Suppressor macrophage treated with lipopolysaccharide for 1 hour (primary cell): ENCODE measurements at regions not wholly inside any gene's neighbourhood (a gene's known extent, or its start where the extent isn't known, plus 50 kb on each side); places are given as distances from the start of the nearest gene placed in this dataset.
"Not testable (repeated sequence)": the region's sequence is repeated elsewhere in the genome, so short reads cannot be mapped to it uniquely, and the experiment has no call there.

Experiments
- DNase-seq, 3 donors: peaks; one replicate each; pipeline ENCODE4 v3.0.0-alpha.2; 2020 to 2022

GRCh38 chr12:69131077-69131476, 108.3 kb upstream of the CPSF6 start:
- DNase-seq: no peak

DNA sequence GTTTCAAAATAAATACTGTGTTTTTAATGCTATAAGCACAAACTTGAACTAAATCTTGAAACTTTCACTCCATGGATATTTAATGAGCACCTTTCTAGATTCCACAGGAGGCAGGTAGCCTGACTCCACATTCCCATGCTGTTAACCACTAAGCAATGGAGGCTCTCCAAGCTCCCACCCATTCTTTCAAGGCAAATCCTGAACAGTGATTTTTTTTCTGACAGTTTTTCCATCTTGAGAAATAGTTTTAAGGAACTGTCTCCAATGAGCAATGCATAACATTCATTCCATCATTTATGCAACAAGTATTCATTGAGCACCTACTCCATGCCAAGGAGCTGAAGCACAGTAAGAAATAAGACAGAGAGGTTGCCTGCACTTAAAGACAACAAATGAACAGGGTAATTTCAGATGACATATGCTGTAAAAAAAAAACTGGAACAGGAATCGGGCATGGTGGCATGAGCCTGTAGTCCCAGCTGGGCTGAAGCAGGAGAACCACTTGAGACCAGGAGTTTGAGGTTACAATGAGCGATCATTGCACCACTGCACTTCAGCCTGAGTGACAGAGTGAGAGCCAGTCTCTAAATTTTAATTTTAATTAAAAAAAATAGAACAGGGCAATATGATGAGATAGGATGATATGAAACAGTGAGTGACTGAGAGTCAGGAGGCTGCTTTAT, 102.3 kb upstream of the CPSF6 start:
- no peak for DNase-seq

DNA sequence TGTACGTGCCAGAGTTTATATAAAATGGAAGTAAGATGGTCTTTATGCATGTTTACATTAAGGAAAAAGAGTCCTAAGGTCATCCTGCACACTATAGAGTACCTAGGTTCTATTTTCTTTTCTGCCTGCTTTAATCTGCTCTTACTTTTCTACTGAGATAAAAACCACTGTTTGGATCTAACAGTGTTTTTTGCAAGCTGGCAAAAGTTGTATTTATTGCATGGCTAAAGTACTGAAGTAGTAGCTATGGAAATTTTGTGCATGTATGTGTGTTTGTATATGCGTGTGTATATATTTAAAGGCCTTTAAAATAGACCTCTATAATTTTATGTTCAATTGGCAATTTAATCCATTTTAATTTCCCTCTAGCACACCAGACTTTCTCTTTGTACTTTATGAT, 98.3 kb upstream of the CPSF6 start:
- DNase-seq: no peak

DNA sequence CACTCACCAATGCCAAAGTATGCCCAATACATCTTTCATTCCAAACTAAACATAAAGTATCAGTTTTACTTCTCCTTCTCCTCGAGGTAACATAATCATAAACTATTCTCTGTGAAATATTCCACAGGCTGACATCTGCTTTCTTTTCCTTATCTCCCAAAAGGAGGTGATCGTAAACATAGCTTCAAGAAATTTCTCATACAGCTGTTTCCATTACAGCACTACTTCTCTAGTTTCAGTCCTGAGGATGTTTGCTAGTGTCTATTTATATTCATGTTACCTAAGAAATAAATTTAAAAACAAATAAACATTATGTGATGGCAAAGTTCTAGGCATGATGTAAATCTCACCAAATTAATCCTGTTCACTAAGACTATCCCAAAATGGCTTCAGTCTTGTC, 90.1 kb upstream of the CPSF6 start:
- DNase-seq: no peak

DNA sequence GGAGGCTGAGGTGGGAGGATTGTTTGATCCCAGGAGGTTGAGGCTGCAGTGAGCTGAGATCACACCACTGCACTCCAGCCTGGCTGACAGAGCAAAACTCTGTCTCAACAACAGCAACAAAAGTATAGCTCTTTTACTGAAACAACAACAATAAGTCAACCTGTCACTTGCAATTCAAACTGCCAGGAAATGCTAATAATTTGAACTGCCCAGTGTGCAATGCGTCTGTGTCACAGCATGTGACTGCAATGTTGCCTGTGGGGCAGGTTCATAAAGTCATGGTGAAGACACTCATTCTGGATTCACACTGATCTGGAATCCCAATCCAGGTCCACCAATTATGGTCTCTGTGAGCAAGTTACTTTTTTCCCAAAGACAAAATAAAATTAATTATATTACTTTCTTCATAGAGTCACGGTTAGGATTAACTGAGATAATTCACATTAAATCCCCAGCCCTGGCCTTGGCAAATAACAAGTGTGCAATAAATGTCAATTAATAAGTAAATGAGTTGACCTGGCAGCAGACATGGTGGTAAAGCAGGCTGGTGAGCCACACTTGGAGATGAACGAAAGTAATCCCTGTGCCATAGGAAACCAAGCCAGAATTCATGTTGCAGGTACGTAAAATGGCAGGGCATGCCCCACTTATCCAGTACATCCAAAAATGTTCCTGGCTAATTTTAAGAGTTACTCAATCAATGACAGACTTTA, 89.1 kb upstream of the CPSF6 start:
- DNase-seq: no peak

- DNase-seq: no peak
Observed at GRCh38 chr12:69150796-69151127, 88.6 kb upstream of the CPSF6 start.

- no peak for DNase-seq
Observed at GRCh38 chr12:69151254-69151764, 88.1 kb upstream of the CPSF6 start.

GRCh38 chr12:69154585-69155363, 84.6 kb upstream of the CPSF6 start:
- peak; percentile 82 to 88 (median 84) for DNase-seq

- DNase-seq: peak; percentile 87 to 95 (median 93)
Observed at GRCh38 chr12:69157023-69157655, 82.2 kb upstream of the CPSF6 start.

- DNase-seq: peak in 1 of 3 donors; percentile 4
Observed at GRCh38 chr12:69161829-69162228, 77.5 kb upstream of the CPSF6 start.

DNA sequence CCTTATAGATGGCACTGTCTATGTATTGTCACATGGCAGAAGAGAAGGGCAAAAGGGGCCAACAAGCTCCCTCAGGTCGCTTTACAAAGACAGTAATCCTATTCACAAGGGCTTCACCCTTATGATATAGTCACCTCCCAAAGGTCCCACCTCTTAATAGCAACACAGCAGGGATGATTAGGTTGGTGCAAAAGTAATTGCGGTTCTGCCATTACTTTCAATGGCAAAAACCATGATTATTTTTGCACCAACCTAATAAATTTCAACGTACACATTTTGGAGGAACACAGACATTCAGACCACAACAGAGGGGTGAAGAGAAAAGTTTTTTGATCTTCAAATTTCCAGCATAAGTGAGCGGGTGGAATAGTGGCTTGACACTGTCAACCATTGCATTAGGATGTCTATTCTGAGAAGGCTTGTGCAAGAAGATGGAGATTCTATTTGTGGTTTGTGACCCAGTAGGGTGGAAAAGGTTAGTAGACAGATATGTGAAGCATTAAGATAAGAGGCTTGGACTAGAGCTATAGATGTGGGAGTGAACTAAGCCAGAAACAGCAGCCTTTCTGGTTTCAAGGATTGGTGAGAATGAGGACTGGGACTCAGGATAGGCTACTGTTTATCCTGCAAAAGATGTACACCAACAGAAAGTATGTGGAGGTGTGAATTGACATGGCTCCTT, 75.5 kb upstream of the CPSF6 start:
- DNase-seq: no peak

GRCh38 chr12:69167648-69168165, 71.7 kb upstream of the CPSF6 start:
- no peak for DNase-seq

GRCh38 chr12:69168363-69168762, 71.0 kb upstream of the CPSF6 start:
- DNase-seq: no peak

GRCh38 chr12:69168828-69169227, 70.5 kb upstream of the CPSF6 start:
- DNase-seq: no peak

DNA sequence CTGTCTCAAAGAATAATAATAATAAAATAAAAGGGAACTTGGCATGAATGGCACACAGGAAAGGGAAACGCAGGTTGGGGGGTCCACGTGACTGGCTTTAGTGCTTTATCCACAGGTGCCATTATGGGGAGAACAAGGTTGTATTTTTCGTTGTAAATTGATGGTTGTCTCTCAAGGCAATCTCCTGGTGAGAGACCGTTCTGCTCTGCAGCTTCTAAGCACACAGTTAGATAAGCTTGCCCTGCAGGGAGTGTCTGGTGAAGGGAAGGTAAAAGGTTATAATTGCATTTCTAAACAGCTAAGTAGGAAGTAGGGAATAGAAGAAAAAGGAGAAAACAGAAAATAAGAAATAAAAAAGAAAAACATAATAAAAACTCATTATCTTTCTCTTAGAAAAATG, 69.1 kb upstream of the CPSF6 start:
- no peak for DNase-seq

DNA sequence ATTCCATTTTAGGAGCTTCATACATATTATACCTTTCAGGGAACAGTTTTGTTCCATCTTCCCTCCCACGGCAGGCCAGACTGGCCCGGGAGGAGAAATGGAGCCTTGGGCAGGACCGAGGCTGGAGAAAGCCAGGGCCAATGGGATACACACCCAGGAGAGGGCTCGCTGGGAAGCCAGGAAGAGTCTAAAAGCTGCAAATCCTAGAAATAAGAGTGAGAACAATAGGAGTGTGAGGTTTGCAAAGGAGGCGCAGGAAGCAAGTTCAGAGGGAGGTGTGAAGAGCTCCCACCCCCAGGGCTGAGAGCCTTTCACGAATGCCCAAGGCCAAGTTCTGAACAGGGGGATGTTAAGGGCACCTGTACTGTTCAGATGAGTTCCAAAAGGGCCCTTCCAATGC, 67.5 kb upstream of the CPSF6 start:
- DNase-seq: no peak

GRCh38 chr12:69172491-69172890, 66.9 kb upstream of the CPSF6 start:
- no peak for DNase-seq

- DNase-seq: no peak
Observed at GRCh38 chr12:69173368-69173767, 66.0 kb upstream of the CPSF6 start.

GRCh38 chr12:69179786-69180185, 59.6 kb upstream of the CPSF6 start:
- no peak for DNase-seq

GRCh38 chr12:69187572-69187971, 51.8 kb upstream of the CPSF6 start:
- DNase-seq: not testable (repeated sequence)

DNA sequence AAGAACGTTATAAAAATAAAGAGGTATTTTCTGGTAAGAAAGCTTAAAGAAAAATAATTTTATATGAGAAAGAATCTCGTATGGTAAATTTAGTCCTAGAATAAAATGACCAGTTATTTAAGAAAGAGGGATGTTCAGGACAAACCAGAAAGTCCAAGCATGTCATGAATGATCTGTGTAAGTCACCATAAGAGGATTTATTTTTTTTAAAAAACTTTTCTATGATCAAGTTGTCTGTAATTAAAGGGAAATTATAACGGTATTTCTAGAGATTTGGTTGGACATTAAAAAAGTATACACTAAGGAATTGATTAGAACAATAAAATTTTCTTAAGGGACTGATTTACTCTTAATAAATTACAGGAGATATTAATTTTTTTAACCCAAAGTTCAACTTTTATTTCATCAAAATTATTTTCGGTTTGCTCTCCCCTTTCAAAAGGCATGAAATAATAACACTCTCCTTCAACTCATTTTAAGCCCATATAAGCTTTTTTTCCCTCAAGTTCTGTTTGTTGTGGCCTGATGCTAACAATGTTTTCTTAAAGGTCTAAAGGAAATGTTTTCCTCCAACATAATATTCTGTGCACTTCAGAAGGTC, 49.9 kb upstream of the CPSF6 start:
- no peak for DNase-seq
